ENCODE measurements at regions not wholly inside any gene's neighbourhood (a gene's known extent, or its start where the extent isn't known, plus 50 kb on each side); places are given as distances from the start of the nearest gene placed in this dataset.

- DNase-seq: peak; percentile 87 to 92
Measured at GRCh38 chr6:26216359-26216885, 129.2 kb downstream of the HFE start.

DNA sequence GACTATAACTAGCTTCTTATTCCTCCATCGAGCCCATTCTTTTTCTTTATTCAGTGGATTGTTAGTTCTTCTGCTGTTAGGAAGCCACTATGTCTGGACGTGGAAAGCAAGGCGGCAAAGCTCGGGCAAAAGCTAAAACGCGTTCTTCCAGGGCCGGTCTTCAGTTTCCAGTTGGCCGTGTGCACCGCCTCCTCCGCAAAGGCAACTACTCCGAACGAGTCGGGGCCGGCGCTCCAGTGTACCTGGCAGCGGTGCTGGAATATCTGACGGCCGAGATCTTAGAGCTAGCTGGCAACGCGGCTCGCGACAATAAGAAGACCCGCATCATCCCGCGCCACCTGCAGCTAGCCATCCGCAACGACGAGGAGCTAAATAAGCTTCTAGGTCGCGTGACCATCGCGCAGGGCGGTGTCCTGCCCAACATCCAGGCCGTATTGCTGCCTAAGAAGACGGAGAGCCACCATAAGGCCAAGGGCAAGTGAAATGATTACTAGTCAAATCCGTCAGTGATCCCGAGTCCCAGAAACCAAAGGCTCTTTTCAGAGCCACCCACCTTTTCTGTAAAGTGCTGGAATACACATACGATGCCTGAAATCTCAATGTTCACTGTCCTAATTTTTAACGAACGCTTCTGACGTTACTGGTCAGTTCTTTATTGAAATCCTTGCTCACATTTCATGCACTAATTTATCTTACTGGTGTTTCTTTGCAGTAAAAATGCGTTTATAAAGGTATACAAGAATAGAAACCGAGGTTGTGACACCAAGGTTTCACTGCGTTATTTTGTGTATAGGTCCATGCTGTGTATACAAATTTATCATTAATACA is 129.9 kb downstream of the HFE start:
- no peak for DNase-seq

DNA sequence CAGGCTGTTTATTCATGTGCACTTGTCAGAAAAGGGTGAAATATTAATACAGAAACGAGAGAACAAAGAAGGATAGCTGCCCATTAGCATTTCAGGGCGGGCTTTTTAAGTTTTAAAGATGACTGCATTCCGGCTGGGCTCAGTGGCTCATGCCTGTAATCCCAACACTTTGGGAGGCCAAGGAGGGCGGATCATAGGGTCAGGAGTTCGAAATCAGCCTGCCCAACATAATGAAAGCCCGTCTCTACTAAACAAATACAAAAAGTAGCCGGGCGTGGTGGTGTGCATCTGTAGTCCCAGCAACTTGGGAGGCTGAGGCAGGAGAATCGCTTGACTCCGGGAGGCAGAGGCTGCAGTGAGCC is 130.5 kb downstream of the HFE start:
- no peak for DNase-seq

GRCh38 chr6:26218824-26219223 is 131.6 kb downstream of the HFE start:
- DNase-seq: no peak

DNA sequence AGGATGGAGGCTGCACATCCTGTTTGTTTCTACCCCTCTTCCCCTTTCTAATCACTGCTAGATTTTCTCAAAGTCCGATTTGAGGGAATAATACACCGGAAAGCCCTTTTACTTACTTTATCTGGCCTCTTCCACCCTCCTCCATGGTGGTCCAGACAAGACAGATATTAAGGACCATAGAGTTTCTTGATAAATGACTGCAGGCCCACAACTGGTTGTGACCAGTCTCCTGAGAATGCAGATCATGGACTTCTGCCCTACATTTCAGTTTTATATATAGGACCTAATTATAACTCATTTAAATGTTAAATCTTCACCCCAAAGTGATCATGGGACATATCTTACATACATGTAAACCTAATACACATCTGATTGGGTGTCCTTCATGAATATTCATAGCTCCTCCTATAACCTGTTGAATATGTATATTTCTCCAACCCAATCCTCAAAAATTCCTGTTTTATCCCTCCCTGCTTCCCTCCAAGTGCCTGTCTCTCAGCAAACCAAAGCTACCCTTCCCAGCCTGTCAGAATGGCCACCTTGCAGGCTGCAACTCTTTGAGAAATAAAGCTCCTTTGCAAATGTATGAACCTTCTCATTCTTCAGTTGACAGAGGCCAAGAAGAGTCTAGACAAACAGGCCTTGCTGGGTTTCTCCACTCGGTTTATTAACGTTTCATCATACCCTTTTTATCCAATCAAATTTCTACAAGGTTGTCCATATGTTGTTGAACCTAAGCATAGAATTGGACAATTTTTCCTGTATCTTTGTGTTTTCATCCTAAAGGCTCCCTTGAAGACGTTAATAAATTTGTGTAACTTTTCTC is 133.1 kb downstream of the HFE start:
- no peak for DNase-seq

- no peak for DNase-seq
Measured at GRCh38 chr6:26221186-26221585, 134.0 kb downstream of the HFE start.

- no peak for DNase-seq
Measured at GRCh38 chr6:26222571-26222970, 135.3 kb downstream of the HFE start.

- no peak for DNase-seq
Measured at GRCh38 chr6:26223228-26223627, 136.0 kb downstream of the HFE start.

DNA sequence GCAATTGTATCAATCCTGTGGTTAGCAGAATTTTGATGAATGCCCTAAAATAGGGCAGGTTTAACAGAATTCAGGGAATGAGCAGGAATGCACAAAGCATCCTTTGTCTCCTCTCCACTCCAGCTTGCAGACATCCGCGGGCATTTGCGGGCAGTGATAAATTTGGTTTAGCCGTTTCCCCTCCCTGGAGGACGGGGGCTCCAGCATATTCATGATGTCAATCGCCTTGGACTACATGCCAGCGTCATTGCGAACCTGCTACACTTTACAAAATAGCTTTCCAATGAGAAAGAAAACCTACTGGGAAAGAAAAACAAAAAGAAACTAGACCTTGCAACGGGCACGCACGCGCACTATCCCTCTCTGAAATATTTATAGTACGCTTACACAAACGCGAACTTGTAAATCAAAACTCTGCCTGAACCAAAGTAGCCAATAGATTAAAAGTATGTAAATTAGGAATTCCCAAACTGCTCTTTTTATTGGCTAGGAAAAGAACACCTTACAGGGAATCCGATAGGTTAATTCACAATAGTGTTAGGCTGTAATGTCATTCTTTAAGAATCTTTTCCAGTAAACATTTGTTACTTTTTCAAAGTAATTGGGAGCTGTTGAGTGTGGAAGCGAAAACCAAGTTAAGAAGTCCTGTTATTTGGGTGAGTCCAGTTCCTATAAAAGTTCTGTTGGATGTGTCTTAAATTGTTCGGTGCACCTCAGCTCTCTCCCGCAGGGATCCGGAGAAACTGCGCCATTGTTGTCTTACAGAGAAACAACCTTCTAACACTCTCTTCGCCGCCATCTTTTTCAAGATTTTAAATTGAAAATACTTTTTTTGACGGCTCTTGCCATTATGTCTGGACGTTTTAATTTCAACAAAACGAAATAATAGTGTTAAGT is 136.7 kb downstream of the HFE start:
- DNase-seq: peak; percentile 24 to 28

- no peak for DNase-seq
Measured at GRCh38 chr6:26224547-26224912, 137.3 kb downstream of the HFE start.

DNA sequence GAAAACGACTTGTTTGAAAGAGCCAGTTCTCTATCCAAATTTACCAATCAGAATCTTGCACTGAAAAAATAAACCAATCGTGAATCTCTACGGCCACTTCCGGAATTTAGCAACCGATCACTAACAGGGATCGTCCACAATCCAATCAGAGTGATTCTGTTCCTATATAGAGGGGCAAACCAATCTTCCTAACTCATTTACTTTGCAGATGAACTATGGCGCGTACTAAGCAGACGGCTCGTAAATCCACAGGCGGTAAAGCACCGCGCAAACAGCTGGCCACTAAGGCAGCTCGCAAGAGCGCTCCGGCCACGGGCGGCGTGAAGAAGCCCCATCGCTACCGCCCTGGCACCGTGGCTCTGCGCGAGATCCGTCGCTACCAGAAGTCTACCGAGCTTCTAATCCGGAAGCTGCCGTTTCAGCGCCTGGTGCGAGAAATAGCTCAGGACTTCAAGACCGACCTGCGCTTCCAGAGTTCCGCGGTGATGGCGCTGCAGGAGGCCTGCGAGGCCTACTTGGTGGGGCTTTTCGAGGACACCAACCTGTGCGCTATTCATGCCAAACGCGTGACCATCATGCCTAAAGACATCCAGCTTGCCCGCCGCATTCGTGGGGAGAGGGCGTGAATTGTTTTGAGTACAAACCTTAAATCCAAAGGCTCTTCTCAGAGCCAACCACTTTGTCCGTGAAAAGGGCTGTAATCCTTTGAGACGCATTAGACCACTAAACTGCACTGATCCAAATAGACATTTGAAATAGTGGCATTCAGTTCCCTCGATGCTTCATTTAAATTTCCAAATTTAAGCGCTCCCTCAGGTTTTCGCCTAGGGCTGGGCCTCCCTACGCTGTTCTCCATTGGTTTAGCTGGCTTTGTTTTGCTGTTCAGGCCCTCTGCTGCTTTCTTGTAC is 138.0 kb downstream of the HFE start:
- DNase-seq: no peak

DNA sequence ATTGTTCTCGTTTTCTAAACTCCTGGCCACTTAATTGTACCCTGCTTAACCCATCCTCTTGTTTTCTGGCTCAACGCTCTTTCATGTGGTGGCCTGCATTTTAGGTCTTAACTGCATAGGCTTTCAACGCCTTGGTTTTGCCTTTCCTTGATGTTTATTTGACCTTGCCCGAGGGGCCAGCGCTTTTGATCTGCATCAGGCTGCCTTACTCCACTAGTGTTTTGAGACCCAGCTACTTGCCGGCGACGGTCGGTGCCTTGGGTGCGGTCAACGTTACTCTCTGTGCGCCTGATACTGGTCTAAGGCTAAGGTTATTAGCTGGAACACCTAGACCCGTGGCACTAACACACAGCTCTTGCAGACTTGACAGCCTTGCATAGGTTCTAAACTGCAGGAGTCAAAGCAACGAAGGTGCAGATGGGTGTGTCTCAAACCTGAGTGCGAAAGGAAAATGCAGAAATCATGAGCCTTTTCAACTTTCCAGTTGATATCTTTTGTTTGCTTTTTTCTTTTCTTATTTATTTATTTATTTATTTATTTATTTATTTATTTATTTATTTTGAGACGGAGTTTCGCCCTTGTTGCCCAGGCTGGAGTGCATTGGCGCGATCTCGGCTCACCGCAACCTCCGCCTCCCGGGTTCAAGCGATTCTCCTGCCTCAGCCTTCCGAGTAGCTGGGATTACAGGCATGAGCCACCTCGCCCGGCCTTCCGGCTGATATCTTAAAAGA is 138.8 kb downstream of the HFE start:
- no peak for DNase-seq

GRCh38 chr6:26226579-26226967 is 138.4 kb upstream of the BTN3A2 start:
- DNase-seq: no peak

DNA sequence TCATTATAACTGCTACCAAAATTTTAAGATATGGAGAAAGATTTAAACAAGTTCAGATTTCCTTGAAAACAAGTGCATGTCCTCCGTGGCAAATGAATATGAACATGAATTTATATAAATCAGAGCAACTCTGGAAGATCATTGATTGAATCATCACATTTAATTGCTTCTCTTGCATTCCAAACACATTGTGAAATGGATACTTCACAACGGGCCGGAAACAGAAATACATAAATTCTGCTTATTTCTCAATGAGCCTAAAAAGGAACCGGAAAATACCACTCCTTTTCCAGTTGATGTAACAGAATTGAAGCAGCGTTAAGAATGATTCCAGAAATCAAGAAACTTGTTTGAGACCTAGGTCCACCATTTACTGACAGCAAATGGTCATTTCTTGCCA is 134.6 kb upstream of the BTN3A2 start:
- no peak for DNase-seq

- no peak for DNase-seq
Measured at GRCh38 chr6:26231006-26231587, 133.9 kb upstream of the BTN3A2 start.

- DNase-seq: no peak
Measured at GRCh38 chr6:26232306-26232939, 132.6 kb upstream of the BTN3A2 start.

DNA sequence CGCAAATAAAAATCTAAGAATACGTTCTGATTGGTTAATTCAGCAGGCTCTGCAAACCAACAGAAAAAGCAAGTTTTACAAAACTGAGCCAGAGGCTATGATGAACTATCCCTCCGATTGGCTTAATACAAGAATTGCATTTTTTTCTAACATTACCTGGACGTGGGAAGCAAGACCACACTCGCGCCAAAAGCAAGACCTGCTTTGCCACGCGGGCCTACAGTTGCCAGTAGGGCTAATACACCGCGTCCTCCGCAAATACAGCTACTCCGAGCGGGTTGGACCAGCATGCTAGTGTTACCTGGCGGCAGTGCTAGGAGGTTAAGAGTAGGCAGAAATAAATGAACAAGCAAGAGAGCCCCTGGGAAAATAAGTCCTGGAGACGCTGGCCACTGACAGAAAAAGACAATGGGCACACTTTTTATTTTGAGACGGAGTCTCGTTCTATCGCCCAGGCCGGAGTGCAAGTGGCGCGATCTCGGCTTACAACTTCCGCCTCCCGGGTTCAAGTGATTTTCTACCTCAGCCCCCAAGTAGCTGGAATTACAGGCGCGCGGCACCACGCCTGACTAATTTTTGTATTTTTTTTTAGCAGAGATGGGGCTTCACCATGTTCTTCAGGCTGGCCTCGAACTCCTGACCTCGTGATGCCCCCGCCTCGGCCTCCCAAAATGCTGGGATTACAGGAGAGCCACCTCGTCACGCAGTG is 131.9 kb upstream of the BTN3A2 start:
- DNase-seq: no peak

DNA sequence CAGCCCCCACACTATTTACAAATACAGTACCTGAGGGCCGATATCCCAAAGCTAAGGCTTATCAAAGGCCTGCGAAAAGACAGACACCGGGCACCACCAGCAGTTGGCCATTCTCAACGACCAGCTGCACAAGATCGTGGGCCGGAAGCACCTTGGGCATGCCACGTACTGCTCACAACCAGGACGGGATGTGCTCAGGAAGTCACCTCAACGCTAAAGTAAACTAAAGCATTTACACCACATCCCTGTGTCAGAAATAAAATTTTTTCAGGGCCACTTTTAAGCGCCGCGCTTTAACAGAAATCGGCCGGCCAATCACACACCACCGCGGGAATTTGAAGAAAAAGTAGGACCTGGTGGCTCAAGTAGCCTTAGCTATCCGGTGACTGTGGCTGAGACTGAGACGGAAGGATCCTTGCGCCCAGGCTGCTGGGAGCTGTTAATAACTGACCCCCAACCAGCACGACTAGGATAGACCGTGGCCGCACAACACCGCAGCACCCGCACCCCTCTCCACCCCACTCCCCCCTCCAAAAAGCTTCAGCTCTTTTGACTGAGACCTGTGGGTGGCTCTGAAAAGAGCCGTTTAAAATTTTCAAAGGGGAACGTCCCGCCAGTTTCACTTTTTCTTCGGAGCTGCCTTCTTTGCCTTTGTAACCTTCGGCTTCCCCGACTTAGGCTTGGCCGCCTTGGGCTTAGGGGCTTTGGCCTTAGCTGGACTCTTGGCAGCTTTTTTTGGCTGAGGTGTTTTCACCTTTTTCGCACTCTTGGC is 131.2 kb upstream of the BTN3A2 start:
- DNase-seq: no peak

Data from NCI-H446 (cell line).